SJCRH30 (cell line): ENCODE measurements at regions not wholly inside any gene's neighbourhood (a gene's known extent, or its start where the extent isn't known, plus 50 kb on each side); places are given as distances from the start of the nearest gene placed in this dataset.
"Not testable (repeated sequence)": the region's sequence is repeated elsewhere in the genome, so short reads cannot be mapped to it uniquely, and the experiment has no call there.

Experiments used
- DNase-seq, 2 experiments: peaks; one replicate each; pipeline ENCODE4 v3.0.0-alpha.2; 2015 to 2020
- H3K27ac ChIP-seq: fragments of 250-450 bp; sonication (Bioruptor Pico); 2 replicates; pipeline ENCODE4 v1.5.1; 2020; ENCODE audit warnings: mild to moderate bottlenecking, moderate library complexity
- H3K27me3 ChIP-seq: fragments of 250-450 bp; sonication (Bioruptor Pico); 2 replicates; pipeline ENCODE4 v1.5.1; 2020; ENCODE audit warnings: mild to moderate bottlenecking, moderate library complexity
- H3K36me3 ChIP-seq: fragments of 250-450 bp; sonication (Bioruptor Pico); 2 replicates; pipeline ENCODE4 v1.5.1; 2020; ENCODE audit warnings: mild to moderate bottlenecking, moderate library complexity
- H3K4me1 ChIP-seq: fragments of 250-450 bp; sonication (Bioruptor Pico); 2 replicates; pipeline ENCODE4 v1.5.1; 2020; ENCODE audit warnings: mild to moderate bottlenecking, moderate library complexity
- H3K4me3 ChIP-seq: fragments of 250-450 bp; sonication (Bioruptor Pico); 2 replicates; pipeline ENCODE4 v1.5.1; 2020; ENCODE audit warnings: mild to moderate bottlenecking, moderate library complexity
- H3K9me3 ChIP-seq: fragments of 250-450 bp; sonication (Bioruptor Pico); replicated peaks from 2 replicates; pipeline ENCODE4 v1.5.1; 2020; ENCODE audit warnings: mild to moderate bottlenecking, moderate library complexity

DNA sequence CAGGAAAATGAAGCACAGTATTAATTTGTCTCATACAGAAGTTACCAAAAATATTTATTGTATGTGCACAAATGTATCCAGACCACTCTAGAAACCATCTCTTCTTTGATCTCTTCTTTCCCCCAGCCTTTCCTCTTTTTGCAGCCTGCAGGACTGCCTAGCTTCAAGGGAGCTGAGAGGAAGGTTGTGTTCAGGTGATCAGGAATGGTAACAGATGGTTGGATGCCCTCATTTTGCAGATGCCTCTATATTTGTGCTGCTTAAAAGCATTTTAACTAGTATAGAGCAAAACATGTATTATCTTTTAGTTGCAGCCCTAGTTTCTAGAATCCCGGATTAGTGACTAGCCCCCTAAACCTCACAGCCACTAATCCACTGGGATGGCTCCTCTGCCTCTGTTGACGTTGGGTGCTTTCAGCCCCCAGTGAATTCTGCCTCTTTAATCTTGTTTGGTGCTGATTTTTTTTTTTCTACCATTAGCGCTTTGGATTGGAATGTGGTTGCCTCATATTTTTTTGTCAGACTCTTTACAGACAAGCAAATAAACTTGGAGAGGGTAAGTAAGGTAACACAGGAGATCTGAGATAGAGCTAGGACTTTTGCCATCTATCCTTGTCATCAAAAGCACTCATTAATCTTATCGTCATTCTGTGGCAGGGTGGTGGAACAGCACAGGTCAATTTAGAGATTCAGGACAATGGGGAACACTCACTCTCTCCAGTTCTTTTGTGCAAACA, 103.8 kb upstream of the NDUFV2 start:
- no peak for DNase-seq
- no peak overlapping the region for H3K27ac ChIP-seq

DNA sequence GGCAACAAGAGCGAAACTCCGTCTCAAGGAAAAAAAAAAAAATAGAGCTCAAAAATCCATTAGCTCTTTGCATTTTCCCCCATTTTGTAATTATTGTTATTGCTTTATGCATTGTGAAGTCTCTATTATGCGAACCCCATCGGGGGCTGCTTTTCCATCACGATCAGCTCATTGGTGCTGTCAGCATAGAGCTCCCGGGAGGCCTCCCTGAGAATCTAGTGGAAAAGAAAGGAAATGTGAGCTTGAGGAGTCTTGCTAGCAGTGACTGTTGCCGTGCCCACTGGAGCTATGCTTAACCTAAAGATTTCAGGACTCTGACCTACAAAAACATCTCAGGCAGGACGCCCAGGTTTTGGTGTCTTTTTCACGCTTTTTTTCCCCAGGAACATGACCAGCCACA, 102.6 kb upstream of the NDUFV2 start:
- Histone ChIP-seq H3K4me3 (no peak overlapping the region), H3K4me1 (no peaks in the 10 kb centered on the region), H3K9me3 (no peaks in the 10 kb centered on the region), H3K27ac (no peak overlapping the region), H3K36me3 (no peaks in the 10 kb centered on the region), H3K27me3 (no peaks in the 10 kb centered on the region)
- no peak for DNase-seq

More for the DNA sequence above, 103.8 kb upstream of the NDUFV2 start:
- Histone ChIP-seq H3K4me3 (no peak overlapping the region), H3K4me1 (no peaks in the 10 kb centered on the region), H3K27me3 (no peaks in the 10 kb centered on the region), H3K36me3 (no peaks in the 10 kb centered on the region), H3K9me3 (no peaks in the 10 kb centered on the region)

DNA sequence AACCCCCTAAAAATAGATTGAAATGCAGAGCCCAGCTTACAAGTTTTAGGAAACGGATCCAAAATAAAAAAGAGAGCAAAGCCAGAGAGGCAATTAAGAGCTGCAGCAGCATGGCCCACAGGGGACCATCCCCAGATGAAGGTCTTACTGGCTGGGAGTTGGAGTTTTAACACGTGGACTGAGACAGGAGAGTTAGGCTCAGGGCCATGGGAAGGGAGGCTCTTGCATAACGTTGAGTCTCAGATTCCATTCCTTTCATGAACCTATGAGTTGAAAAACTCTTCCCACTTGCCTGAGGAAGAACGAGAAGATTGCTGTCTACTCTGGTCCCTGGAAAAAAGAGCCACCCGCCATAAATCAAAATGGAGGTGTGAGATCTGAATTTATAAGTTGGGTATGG, 101.8 kb upstream of the NDUFV2 start:
- Histone ChIP-seq H3K4me3 (no peak overlapping the region), H3K9me3 (no peaks in the 10 kb centered on the region), H3K36me3 (no peaks in the 10 kb centered on the region), H3K4me1 (no peaks in the 10 kb centered on the region), H3K27me3 (no peaks in the 10 kb centered on the region), H3K27ac (no peak overlapping the region)
- no peak for DNase-seq

DNA sequence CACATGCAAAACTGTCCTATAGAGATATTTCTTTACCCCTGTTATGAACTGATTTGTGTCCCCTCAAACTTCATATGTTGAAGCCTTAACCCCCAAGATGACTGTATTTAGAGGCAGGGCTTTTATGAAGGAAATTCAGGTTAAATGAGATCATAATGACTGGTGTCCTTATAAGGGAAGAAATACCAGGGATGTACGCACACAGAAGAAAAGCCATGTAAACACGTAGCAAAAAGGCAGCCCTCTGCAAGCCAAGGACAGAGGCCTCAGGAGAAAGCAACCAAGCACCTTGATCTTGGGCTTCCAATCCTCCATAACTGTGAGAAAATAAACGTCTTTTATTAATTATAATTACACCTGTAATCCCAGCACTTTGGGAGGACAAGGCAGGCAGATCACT, 101.3 kb upstream of the NDUFV2 start:
- H3K9me3 ChIP-seq: no peaks in the 10 kb centered on the region
- H3K27ac ChIP-seq: no peak overlapping the region
- no peak overlapping the region for H3K4me3 ChIP-seq
- no peaks in the 10 kb centered on the region for H3K4me1 ChIP-seq
- H3K36me3 ChIP-seq: no peaks in the 10 kb centered on the region
- H3K27me3 ChIP-seq: no peaks in the 10 kb centered on the region
- DNase-seq: no peak

DNA sequence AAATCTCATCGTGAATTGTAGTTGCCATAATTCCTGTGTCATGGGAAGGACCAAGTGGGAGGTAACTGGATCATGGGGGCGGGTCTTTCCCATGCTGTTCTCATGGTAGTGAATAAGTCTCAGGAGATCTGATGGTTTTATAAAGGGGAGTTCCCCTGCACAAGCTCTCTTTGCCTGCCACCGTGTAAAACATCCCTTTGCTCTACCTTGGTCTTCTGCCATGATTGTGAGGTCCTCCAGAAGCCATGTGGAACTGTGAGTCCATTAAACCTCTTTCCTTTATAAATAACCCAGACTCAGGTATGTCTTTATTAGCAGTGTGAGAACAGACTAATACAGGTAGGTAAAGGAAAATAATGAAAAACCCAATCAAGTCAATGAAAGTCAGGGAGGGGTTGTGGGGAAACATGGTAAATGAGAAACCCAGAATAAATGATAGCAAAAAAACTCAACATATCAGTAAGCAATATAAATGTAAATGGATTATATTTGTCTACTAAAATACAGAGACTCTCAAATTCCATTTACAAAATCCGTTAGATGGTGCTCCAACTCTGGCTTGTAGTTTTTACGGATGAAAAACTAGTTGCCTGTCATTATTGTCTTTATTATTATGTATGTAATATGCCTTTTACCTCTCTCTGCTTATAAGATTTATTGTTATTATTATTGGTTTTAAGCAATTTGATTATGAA, 98.9 kb upstream of the NDUFV2 start:
- Histone ChIP-seq H3K27ac (no peak overlapping the region), H3K4me3 (no peak overlapping the region), H3K9me3 (no peaks in the 10 kb centered on the region), H3K36me3 (no peaks in the 10 kb centered on the region), H3K27me3 (no peaks in the 10 kb centered on the region), H3K4me1 (no peaks in the 10 kb centered on the region)
- DNase-seq: no peak

DNA sequence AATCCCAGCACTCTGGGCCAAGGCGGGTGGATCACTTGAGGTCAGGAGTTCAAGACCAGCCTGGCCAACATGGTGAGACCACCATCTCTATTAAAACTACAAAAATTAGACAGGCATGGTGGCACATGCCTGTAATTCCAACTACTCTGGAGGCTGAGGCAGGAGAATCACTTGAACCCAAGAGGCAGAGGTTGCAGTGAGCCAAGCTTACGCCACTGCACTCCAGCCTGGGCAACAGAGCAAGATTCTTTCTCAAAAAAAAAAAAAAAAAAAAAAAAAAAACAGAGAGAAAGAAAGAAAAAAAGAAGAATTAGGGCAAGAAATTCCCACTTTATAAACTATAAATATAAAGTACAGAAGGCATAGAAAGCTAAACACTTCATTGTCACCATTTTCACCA, 98.2 kb upstream of the NDUFV2 start:
- not testable (repeated sequence) for DNase-seq, H3K27me3 ChIP-seq, H3K36me3 ChIP-seq, H3K9me3 ChIP-seq, H3K27ac ChIP-seq, H3K4me3 ChIP-seq, H3K4me1 ChIP-seq

DNA sequence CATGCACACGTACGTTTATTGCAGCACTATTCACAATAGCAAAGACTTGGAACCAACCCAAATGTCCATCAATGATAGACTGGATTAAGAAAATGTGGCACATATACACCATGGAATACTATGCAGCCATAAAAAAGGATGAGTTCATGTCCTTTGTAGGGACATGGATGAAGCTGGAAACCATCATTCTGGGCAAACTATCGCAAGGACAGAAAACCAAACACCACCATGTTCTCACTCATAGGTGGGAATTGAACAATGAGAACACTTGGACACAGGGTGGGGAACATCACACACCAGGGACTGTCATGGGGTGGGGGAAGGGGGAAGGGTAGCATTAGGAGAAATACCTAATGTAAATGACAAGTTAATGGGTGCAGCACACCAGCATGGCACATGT, 94.8 kb upstream of the NDUFV2 start:
- H3K27ac ChIP-seq, H3K4me3 ChIP-seq, H3K9me3 ChIP-seq, H3K27me3 ChIP-seq, H3K4me1 ChIP-seq, DNase-seq, H3K36me3 ChIP-seq: not testable (repeated sequence)

DNA sequence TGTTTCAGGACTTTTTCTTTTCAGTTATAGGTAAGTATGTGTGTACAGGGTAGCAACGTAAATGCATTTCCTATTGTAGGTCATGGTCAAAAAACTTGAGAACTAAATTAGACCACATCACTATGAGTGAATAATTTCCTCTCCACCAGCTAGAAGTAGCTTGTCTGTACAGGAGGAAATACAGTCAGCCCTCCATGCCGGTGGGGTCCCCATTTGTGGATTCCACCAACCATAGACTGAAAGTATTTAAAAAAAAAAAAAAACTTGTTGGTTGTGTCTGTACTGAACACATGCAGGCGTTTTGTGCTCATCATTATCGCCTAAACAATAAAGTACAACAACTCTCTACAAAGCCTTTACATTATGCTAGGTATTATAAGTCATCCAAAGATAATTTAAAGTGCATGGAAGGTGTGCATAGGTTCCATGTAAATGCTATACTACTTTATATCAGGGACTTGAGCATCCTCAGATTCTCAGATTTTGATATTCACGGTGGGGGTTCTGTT, 94.2 kb upstream of the NDUFV2 start:
- Histone ChIP-seq H3K27ac (no peak overlapping the region), H3K4me1 (no peaks in the 10 kb centered on the region), H3K36me3 (no peaks in the 10 kb centered on the region), H3K9me3 (no peaks in the 10 kb centered on the region), H3K4me3 (no peak overlapping the region), H3K27me3 (no peaks in the 10 kb centered on the region)
- DNase-seq: no peak

DNA sequence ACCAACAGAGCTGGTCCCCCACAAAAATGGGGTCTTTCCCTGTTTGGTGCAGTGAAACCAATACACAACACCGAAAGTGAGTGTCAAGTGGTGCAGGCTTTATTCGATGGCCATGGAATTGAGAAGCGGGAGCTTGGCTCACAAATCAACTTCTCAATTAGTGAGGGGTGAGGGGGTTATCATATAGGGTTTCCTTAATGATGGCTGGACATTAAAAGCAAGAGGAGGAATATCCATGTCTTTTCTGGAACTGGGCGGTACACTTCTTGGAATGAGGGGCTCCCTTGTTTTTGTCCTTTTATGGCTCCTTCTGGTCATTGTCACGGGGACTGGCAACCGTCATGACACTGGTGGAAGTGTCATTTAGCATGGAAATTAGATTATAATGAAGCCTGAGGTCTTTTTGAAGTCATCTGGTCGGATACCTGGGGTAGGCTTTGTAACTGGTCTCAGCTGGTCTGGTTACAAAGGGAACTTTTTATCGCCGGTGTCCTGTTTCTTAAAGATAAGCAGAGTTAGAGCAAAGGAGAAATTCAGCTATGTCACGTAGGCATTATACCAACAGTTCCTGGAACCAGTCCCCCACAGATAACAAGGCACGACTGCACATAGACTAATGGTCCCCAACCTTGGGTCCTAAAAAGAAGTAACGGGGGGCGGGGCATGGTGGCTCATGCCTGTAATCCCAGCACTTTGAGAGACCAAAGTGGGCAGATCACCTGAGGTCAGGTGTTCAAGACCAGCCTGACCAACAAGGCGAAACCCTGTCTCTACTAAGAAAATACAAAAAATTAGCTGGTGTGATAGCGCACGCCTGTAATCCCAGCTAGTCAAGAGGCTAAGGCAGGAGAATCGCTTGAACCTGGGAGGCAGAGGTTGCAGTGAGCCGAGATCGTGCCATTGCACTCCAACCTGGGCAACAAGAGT, 93.5 kb upstream of the NDUFV2 start:
- no peaks in the 10 kb centered on the region for H3K9me3 ChIP-seq
- H3K4me3 ChIP-seq: no peak overlapping the region
- no peak overlapping the region for H3K27ac ChIP-seq
- DNase-seq: no peak
- no peaks in the 10 kb centered on the region for H3K27me3 ChIP-seq
- no peaks in the 10 kb centered on the region for H3K4me1 ChIP-seq
- no peaks in the 10 kb centered on the region for H3K36me3 ChIP-seq

DNA sequence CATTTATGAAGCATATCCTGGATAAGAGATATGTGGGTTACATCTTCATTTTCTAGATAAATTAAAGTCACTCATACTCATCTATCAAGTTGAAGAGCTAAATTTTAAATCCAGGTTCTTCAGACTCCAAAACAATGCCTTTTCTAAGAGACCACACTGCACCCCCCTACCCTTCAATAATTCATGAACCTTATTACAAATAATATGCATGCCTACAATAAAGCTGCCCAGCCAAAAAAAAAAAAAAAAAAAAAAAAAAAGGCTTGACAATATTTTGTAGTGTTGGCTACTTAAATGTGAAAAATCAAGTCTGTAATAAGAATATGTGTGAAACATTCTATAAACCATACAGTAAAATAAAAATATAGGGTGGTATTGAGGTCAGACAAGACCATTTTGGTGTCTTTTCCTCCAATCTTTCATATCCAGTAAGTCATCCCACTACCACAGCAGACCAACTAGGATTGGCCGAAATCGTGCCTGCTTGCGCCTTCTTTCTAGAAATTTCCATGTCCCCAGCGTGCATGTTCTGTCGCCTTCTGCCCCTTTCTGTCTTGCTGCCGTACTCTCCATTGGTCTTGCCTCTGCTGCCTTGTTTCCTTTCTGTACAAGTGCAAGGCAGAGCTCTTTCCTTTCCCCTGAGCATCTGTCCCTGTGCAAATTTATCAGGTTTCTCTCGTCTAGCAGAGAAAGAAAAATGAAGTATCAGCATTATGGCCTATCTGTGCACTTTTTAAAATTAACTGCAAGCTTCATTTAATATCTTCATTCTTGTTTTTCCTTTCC, 92.6 kb upstream of the NDUFV2 start:
- no peaks in the 10 kb centered on the region for H3K9me3 ChIP-seq
- no peak overlapping the region for H3K27ac ChIP-seq
- DNase-seq: no peak
- H3K27me3 ChIP-seq: no peaks in the 10 kb centered on the region
- no peak overlapping the region for H3K4me3 ChIP-seq
- H3K4me1 ChIP-seq: no peaks in the 10 kb centered on the region
- no peaks in the 10 kb centered on the region for H3K36me3 ChIP-seq

DNA sequence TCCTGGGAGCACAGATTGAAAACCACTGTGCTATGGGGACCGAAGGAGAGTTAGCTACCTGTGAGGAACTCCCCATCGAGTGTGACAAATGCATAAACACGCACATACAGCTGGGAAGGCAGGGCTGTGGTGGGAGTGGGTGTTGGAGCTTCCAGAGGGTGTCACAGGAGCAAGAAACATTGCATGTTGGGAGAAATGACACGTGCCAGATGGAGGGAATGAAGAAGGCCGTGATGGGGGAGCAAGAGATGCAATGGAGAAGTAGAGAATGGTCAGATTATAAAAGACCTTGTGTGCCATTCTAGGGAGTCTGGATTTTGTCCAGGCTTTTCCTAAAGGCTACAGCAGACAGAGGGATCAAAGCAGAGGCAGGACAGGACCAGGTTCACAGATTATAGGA, 91.1 kb upstream of the NDUFV2 start:
- Histone ChIP-seq H3K4me3 (no peak overlapping the region), H3K36me3 (no peaks in the 10 kb centered on the region), H3K9me3 (no peaks in the 10 kb centered on the region), H3K27me3 (no peaks in the 10 kb centered on the region), H3K4me1 (peaks cover under 1% of the 10 kb centered on the region; the same call in 1 of the 2 replicates), H3K27ac (no peak overlapping the region)
- DNase-seq: no peak

DNA sequence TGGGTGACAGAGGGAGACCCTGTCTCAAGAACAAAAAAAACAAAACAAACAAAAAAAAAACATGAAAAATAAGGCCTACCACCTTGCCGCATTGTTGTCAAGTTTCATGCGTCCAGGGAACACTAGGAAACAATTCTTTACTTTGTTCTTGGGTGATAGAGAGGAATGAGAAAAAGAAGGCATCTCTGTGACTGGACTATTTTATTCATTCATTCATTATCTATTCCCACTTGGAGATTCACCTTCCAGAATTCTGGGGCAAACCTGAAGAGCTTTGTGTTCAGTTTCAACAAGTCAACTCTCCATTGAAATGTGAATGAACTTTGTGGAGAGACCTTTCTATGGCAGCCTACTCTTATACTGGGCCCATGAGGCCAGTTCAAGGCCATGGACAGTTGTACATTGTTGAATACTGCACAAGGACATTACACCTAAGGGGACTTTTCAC, 88.5 kb upstream of the NDUFV2 start:
- H3K27ac ChIP-seq: no peak overlapping the region
- H3K27me3 ChIP-seq: no peaks in the 10 kb centered on the region
- H3K9me3 ChIP-seq: no peaks in the 10 kb centered on the region
- no peak overlapping the region for H3K4me3 ChIP-seq
- peaks cover 8% of the 10 kb centered on the region; the same call in 1 of the 2 replicates for H3K4me1 ChIP-seq
- no peak for DNase-seq
- H3K36me3 ChIP-seq: no peaks in the 10 kb centered on the region

DNA sequence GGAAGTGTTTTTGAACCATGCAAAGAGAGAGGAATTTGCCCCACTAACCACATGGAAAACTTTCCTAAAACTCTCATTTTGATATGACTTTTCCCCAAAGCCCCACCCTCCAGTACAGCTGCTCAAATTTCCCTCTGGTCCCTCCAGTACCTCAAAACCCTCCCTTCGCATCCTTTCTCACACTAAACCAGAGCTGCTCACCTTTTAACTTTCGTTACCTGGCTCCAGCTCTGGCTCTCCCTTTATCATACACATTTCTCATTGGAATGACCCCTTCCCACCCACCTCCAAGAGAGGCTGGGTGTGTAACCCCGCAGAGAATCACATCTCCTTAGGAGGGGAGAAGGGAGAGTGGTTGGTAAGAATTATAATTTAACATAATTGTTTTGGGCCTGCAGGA, 86.8 kb upstream of the NDUFV2 start:
- no peak for DNase-seq
- no peaks in the 10 kb centered on the region for H3K36me3 ChIP-seq
- H3K27me3 ChIP-seq: no peaks in the 10 kb centered on the region
- H3K4me3 ChIP-seq: no peak overlapping the region
- H3K9me3 ChIP-seq: no peaks in the 10 kb centered on the region
- H3K27ac ChIP-seq: no peak overlapping the region
- H3K4me1 ChIP-seq: peaks cover 8% of the 10 kb centered on the region; the same call in 1 of the 2 replicates

DNA sequence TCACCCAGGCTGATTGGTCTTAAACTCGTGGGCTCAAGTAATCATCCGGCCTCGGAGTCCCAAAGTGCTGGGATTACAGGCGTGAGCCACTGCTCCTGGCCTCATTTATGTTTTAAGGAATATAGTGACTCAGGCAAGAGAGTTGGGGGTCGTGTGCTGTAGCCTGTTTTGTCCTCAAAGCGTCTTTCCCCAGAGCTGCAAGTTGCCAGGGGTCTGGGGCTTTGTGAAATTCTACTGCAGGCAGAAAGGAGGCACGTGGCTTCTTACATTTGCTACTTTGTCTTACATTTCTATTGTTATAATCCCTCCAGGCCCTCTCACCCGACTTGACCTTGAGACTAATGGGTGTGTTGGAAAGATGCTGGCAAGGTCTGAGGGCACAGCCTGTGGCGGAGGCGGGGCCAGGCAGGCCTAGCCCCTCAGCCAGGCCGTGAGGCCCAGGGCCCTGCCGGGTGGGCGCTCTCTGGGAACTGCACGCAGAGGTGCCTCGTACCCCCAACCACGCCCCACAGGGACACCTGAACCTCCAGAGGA, 85.8 kb upstream of the NDUFV2 start:
- no peaks in the 10 kb centered on the region for H3K9me3 ChIP-seq
- peaks cover 8% of the 10 kb centered on the region; the same call in 1 of the 2 replicates for H3K4me1 ChIP-seq
- no peaks in the 10 kb centered on the region for H3K27me3 ChIP-seq
- no peaks in the 10 kb centered on the region for H3K36me3 ChIP-seq
- H3K4me3 ChIP-seq: peak overlapping the region; percentile 55
- DNase-seq: no peak
- peak overlapping the region; percentile 78 for H3K27ac ChIP-seq
